CD4-positive, alpha-beta T cell (primary cell): ENCODE measurements at regions not wholly inside any gene's neighbourhood (a gene's known extent, or its start where the extent isn't known, plus 50 kb on each side); places are given as distances from the start of the nearest gene placed in this dataset.

Experiments
- ATAC-seq: fragments of 200-7000 bp; cut with Tn5 transposase; one replicate; pipeline ENCODE4 v1.10.0; 2022; ENCODE audit warnings: mild to moderate bottlenecking; ENCODE audit not compliant: poor library complexity
- CTCF ChIA-PET: fragments of 350-600 bp; sonication (Branson Sonifier 250); formaldehyde crosslinking; loops from one replicate; lab custom pipeline; 2021; ENCODE audit warnings: antibody characterized with exemption, inconsistent platforms; lab: Charles Lee
- POLR2A ChIA-PET: fragments of 350-600 bp; sonication (Branson Sonifier 250); formaldehyde crosslinking; loops from one replicate; lab custom pipeline; 2021; ENCODE audit warnings: antibody characterized with exemption, inconsistent platforms; lab: Charles Lee
- DNase-seq, 14 experiments: peaks; one replicate each; pipeline ENCODE4 v3.0.0-alpha.2; 2013 to 2020; ENCODE audit warnings: mixed read lengths in 2 of 14
- H3K27ac ChIP-seq, 2 donors: one replicate each; pipeline versions ENCODE4 v1.5.1 to v1.7.0; 2013; ENCODE audit warnings: low read length in 2 of 2, low read depth in 1 of 2, mild to moderate bottlenecking in 1 of 2
- H3K27me3 ChIP-seq, 2 experiments: 1 replicate in 1 of 2; 2 replicates in 1 of 2; pipeline versions ENCODE4 v1.6.1 to v1.7.0; 2013; ENCODE audit warnings: low read length in 2 of 2, control low read depth in 1 of 2, mild to moderate bottlenecking in 1 of 2, moderate library complexity in 1 of 2; ENCODE audit not compliant: insufficient read depth in 2 of 2, control insufficient read depth in 1 of 2
- H3K36me3 ChIP-seq: one replicate; pipeline ENCODE4 v1.6.1; 2013; ENCODE audit warnings: low read length, control low read depth; ENCODE audit not compliant: insufficient read depth
- H3K4me1 ChIP-seq: one replicate; pipeline ENCODE4 v1.6.1; 2013; ENCODE audit warnings: low read length, control low read depth; ENCODE audit not compliant: insufficient read depth
- H3K4me3 ChIP-seq: one replicate; pipeline ENCODE4 v1.5.1; 2013; ENCODE audit warnings: mild to moderate bottlenecking, low read length, moderate library complexity
- H3K9me3 ChIP-seq, 2 experiments: 1 replicate in 1 of 2; 2 replicates in 1 of 2; pipeline versions ENCODE4 v1.6.1 to v1.7.0; 2013; ENCODE audit warnings: low read length in 2 of 2, mild to moderate bottlenecking in 2 of 2, control low read depth in 1 of 2, moderate library complexity in 1 of 2; ENCODE audit not compliant: control insufficient read depth in 1 of 2, insufficient read depth in 1 of 2
- H3K27ac Mint-ChIP-seq: one replicate; pipeline ENCODE4 v1.8.0; 2020; ENCODE audit warnings: mixed read lengths
- H3K27me3 Mint-ChIP-seq: one replicate; pipeline ENCODE4 v1.8.0; 2021; ENCODE audit warnings: mixed read lengths
- H3K36me3 Mint-ChIP-seq: one replicate; pipeline ENCODE4 v1.8.0; 2021; ENCODE audit warnings: low read depth, mixed read lengths
- H3K4me1 Mint-ChIP-seq: one replicate; pipeline ENCODE4 v1.8.0; 2021; ENCODE audit warnings: low read depth, mixed read lengths
- H3K4me3 Mint-ChIP-seq: one replicate; pipeline ENCODE4 v1.8.0; 2020; ENCODE audit warnings: mild to moderate bottlenecking, mixed read lengths
- H3K9me3 Mint-ChIP-seq: one replicate; pipeline ENCODE4 v1.8.0; 2020; ENCODE audit warnings: mixed read lengths
- CTCF ChIP-seq: fragments of 200-600 bp; IDR thresholded peaks from one replicate; pipeline ENCODE4 v1.8.0; 2022; ENCODE audit warnings: antibody characterized with exemption, mild to moderate bottlenecking
- intact Hi-C, 2 experiments: fragments of 100-400 bp; cut with DNase I in 1 of 2; cut with micrococcal nuclease in 1 of 2; formaldehyde crosslinking; loops; one replicate each; pipeline versions ENCODE4 v1.15.1 to v1.9.0; 2023 to 2025; cut with DNase I, micrococcal nuclease

- Mint-ChIP-seq H3K36me3 (no peaks in the 10 kb centered on the region), H3K9me3 (no peaks in the 10 kb centered on the region), H3K4me3 (no peak overlapping the region), H3K27ac (no peak overlapping the region), H3K4me1 (no peaks in the 10 kb centered on the region), H3K27me3 (no peaks in the 10 kb centered on the region)
- Histone ChIP-seq H3K4me1 (no peaks in the 10 kb centered on the region), H3K4me3 (no peak overlapping the region), H3K9me3 (no peaks in the 10 kb centered on the region), H3K36me3 (no peaks in the 10 kb centered on the region), H3K27ac (no peak overlapping the region), H3K27me3 (no peaks in the 10 kb centered on the region)
- ATAC-seq: no peak
- POLR2A ChIA-PET: no interaction called here
- CTCF ChIA-PET: no interaction called here
- intact Hi-C loops: no loop called here
- no peak for TF ChIP-seq CTCF
- DNase-seq: no peak
Measured at GRCh38 chr21:15966231-15966630, 236.4 kb downstream of the USP25 start.

DNA sequence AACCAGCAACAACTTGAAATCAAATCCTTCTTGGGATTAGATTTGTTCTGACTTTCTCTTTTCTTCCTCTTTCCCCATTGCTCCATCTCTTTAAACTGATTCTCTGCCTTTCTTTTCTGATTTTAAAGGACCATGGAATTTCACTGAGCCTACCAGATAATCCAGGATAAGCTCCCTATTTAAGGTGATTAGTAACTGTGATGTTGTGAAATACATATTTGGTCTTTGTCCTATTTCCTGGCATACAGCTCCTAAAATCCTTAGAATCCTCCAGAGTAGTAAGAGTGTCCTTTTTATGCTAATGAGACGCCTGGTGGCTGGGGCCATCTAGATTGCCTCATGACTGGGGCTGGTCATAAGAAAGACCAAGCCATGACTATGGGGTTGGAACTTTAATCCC lies 236.9 kb downstream of the USP25 start:
- no peaks in the 10 kb centered on the region for H3K36me3 Mint-ChIP-seq
- H3K4me3 ChIP-seq: no peak overlapping the region
- H3K27ac ChIP-seq: no peak overlapping the region
- no peaks in the 10 kb centered on the region for H3K36me3 ChIP-seq
- CTCF ChIA-PET: no interaction called here
- no peaks in the 10 kb centered on the region for H3K9me3 ChIP-seq
- ATAC-seq: no peak
- no peaks in the 10 kb centered on the region for H3K4me1 ChIP-seq
- POLR2A ChIA-PET: no interaction called here
- H3K27me3 ChIP-seq: no peaks in the 10 kb centered on the region
- no peak overlapping the region for H3K27ac Mint-ChIP-seq
- DNase-seq: no peak
- H3K9me3 Mint-ChIP-seq: no peaks in the 10 kb centered on the region
- intact Hi-C loops: no loop called here
- H3K27me3 Mint-ChIP-seq: no peaks in the 10 kb centered on the region
- no peaks in the 10 kb centered on the region for H3K4me1 Mint-ChIP-seq
- H3K4me3 Mint-ChIP-seq: no peak overlapping the region
- TF ChIP-seq CTCF: no peak

GRCh38 chr21:15967661-15968060 lies 237.9 kb downstream of the USP25 start:
- DNase-seq (no peak), ATAC-seq (no peak)
- Mint-ChIP-seq H3K27ac (no peak overlapping the region), H3K4me1 (no peaks in the 10 kb centered on the region), H3K36me3 (no peaks in the 10 kb centered on the region), H3K4me3 (no peak overlapping the region), H3K27me3 (no peaks in the 10 kb centered on the region), H3K9me3 (no peaks in the 10 kb centered on the region)
- H3K36me3 ChIP-seq: no peaks in the 10 kb centered on the region
- H3K9me3 ChIP-seq: no peaks in the 10 kb centered on the region
- CTCF ChIA-PET: no interaction called here
- POLR2A ChIA-PET: no interaction called here
- no peaks in the 10 kb centered on the region for H3K4me1 ChIP-seq
- intact Hi-C loops: no loop called here
- H3K27me3 ChIP-seq: no peaks in the 10 kb centered on the region
- H3K4me3 ChIP-seq: no peak overlapping the region
- TF ChIP-seq CTCF: no peak
- no peak overlapping the region for H3K27ac ChIP-seq
